Left hindlimb (tissue), 1 donor: ENCODE measurements at regions not wholly inside any gene's neighbourhood (a gene's known extent, or its start where the extent isn't known, plus 50 kb on each side); places are given as distances from the start of the nearest gene placed in this dataset.
"Not testable (repeated sequence)": the region's sequence is repeated elsewhere in the genome, so short reads cannot be mapped to it uniquely, and the experiment has no call there.

Source experiments
- DNase-seq: peaks from one replicate; pipeline ENCODE4 v3.0.0-alpha.2; 2018

GRCh38 chrX:123036401-123036800, 147.7 kb upstream of the GRIA3 start:
- no peak for DNase-seq

DNA sequence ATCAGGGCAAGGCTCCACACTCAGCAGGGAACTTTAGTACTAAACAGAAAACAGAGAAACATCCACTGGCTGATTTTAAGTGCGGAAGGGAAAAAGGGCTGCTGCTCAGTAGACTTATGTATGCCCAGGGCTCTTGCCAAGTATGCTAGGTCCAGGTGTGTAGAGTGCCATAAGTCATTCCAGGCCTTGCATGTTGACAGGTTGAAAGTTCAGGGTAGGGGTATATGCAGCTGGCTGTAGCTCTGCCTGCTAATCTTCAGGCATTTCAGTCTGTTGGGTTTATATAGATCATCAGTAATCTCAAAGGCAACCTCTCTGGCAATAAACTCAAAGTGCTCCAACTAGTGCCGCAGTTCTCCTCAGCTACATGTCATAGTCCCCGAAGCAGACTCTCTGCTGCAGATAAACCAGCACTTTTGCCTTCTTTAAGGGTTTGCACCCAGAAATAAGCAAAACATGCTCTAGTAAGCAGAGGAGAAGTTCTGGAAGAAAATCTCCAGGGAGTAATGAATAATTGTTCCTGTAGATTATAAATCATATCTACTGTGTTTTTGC, 134.9 kb upstream of the GRIA3 start:
- DNase-seq = peak; percentile 17

GRCh38 chrX:123060986-123061385, 123.1 kb upstream of the GRIA3 start:
- no peak for DNase-seq

- no peak for DNase-seq
Measured at GRCh38 chrX:123064053-123064452, 120.0 kb upstream of the GRIA3 start.

GRCh38 chrX:123072686-123073385, 111.2 kb upstream of the GRIA3 start:
- no peak for DNase-seq

GRCh38 chrX:123075947-123076561, 108.0 kb upstream of the GRIA3 start:
- no peak for DNase-seq

DNA sequence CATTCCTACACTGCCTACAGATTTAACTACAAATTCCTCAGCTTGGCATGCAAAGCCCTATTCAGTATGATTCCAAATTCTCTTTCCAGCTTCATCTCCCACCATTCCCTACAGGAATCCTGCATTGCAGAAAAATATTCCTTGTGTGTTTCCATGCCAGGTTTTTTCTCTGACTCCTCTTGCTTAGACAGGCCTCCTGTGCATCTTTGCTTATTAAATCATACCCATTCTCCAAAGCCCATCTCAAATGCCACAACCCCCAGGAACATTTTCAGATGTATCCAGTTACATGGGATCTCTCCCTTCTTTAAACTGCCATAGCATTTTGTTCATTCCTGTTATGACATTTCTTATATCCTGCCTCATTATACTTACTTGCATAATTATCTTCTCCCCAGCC, 106.4 kb upstream of the GRIA3 start:
- DNase-seq = no peak

GRCh38 chrX:123080065-123080464, 104.0 kb upstream of the GRIA3 start:
- no peak for DNase-seq

DNA sequence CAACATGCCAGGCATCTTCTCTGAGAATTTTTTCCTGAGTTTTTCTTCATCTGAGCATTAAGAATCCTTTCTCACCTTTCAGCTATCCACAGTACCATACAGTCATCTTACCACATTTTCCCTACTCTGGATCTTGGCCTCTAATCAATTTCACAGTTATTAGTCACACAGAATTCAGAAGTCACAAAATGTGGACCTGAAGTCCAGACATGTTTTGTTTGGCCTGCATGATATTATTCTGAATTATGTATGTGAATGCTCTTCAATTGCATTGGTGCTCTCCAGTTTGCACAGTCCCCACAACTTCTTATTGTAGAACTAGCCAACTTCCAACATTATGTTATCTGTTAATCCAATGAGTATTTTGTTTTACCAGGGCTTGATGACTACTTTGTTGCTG, 102.3 kb upstream of the GRIA3 start:
- no peak for DNase-seq

- no peak for DNase-seq
Measured at GRCh38 chrX:123083924-123084323, 100.2 kb upstream of the GRIA3 start.

DNA sequence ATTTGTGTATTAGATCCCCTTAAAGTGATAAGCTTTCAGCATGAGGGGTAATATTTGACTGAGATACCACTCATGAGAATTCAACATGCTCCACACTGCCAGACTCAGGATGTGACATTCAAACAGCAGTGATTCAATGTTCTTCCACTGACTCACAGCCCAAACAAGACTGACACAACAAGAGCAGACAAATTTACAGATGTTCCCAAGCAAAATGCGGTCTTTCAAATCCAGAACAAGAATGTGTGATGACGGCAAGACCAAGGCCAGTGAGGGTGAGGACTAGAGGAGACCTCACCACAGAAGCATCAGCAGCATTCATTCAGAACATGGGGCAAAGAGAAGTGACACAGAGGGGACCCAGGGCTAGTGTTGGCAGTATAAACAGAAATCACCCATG, 99.3 kb upstream of the GRIA3 start:
- DNase-seq = no peak

- no peak for DNase-seq
Measured at GRCh38 chrX:123085311-123085940, 98.7 kb upstream of the GRIA3 start.

GRCh38 chrX:123086768-123087167, 97.3 kb upstream of the GRIA3 start:
- DNase-seq = no peak

DNA sequence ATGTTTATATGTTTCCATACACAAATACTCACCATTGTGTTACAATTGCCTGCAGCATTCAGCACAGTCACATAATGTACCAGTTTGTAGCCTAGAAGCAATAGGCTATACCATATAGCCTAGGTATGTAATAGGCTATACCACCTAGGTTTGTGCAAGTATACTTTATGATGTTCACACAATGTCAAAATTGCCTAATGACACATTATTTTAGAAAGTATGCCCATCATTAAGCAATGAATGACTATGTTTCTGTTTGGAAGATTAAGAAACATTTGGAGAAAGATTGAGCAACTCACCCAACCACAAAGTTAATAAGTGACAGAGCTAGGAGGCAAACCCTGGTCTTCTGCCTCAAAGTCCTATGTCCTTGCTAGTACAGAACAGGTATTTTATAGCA, 96.8 kb upstream of the GRIA3 start:
- DNase-seq = no peak

DNA sequence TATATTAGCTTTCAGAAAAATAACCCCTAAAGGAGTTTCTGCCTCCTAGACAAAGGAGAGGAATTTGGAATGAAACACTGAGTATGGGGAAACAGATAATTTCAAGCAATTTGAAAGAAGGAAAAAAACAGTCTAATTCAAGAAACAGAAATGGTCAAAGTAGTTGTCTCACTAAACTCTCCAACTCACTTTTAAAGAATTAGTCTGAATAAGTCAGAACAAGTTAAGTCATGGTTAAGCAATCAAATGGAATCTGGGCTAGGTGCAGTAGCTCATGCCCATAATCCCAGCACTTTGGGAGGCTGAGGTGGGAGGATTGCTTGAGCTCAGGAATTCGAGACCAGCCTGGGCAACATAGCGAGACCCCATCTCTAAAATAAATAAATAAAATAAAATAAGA, 95.7 kb upstream of the GRIA3 start:
- no peak for DNase-seq

- no peak for DNase-seq
Measured at GRCh38 chrX:123088930-123089329, 95.1 kb upstream of the GRIA3 start.

- no peak for DNase-seq
Measured at GRCh38 chrX:123093792-123094191, 90.3 kb upstream of the GRIA3 start.

GRCh38 chrX:123108513-123109427, 75.3 kb upstream of the GRIA3 start:
- no peak for DNase-seq

DNA sequence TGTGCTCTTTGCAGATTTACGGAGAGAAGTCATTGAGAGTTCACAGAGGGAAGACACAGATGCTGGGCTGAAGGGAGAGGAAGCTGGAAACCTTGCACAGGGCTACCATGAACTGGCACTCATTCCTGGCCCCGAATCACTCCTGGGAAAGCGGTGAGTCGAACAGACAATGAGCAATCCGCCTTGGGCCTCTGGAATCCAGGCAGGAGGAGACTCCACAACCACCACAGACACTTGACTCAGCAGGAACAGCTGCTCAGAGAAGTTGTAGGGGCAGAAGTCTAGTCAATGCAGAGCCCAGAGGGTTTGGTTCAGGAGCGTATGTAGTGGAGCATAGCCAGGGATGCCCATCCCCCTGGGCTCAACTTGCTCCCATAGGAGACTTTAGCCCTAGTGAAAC, 62.8 kb upstream of the GRIA3 start:
- DNase-seq = no peak

DNA sequence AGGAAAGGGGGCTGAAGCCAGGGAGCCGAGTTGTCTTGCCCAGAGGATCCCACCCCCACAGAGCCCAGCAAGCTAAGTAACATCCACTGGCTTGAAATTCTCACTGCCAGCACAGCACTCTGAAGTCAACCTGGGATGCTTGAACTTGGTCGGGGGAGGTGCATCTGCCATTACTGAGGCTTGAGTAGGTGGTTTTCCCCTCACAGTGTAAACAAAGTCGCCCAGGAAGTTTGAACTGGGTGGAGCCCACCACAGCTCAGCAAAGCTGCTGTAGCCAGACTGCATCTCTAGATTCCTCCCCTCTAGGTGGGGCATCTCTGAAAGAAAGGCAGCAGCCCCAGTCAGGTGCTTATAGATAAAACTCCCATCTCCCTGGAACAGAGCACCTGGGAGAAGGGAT, 54.3 kb upstream of the GRIA3 start:
- DNase-seq = not testable (repeated sequence)
